Osteoblast (primary cell): ENCODE measurements at regions not wholly inside any gene's neighbourhood (a gene's known extent, or its start where the extent isn't known, plus 50 kb on each side); places are given as distances from the start of the nearest gene placed in this dataset.

Experiments
- DNase-seq: peaks from one replicate; pipeline ENCODE4 v3.0.0; 2011; ENCODE audit warnings: low spot score, mixed read lengths; ENCODE audit not compliant: insufficient read length; ENCODE audit errors: missing footprints
- H2AFZ ChIP-seq: 2 replicates; pipeline ENCODE4 v1.6.0; 2011; ENCODE audit warnings: mild to moderate bottlenecking, low read length
- H3K27ac ChIP-seq: 2 replicates; pipeline ENCODE4 v1.5.1; 2011; ENCODE audit warnings: mild to moderate bottlenecking, low read depth, low read length, moderate library complexity
- H3K27me3 ChIP-seq: 2 replicates; pipeline ENCODE4 v1.6.0; 2012; ENCODE audit warnings: mild to moderate bottlenecking, control low read depth, inconsistent platforms, low read length, moderate library complexity; ENCODE audit not compliant: insufficient read depth
- H3K36me3 ChIP-seq: 2 replicates; pipeline ENCODE4 v1.5.1; 2011; ENCODE audit warnings: mild to moderate bottlenecking, low read length, control low read depth, moderate library complexity; ENCODE audit not compliant: insufficient read depth
- H3K4me1 ChIP-seq: 2 replicates; pipeline ENCODE4 v1.5.1; 2011; ENCODE audit warnings: mild to moderate bottlenecking, low read length, control low read depth, moderate library complexity; ENCODE audit not compliant: insufficient read depth
- H3K4me2 ChIP-seq: 2 replicates; pipeline ENCODE4 v1.6.0; 2011; ENCODE audit warnings: mild to moderate bottlenecking, low read length; ENCODE audit not compliant: insufficient read depth
- H3K4me3 ChIP-seq: fragments of 200-600 bp; sonication (generic); 3 replicates; pipeline ENCODE4 v1.5.1; 2012; ENCODE audit warnings: mild to moderate bottlenecking, low read length, inconsistent platforms; ENCODE audit not compliant: insufficient read depth
- H3K79me2 ChIP-seq: 2 replicates; pipeline ENCODE4 v1.6.0; 2012; ENCODE audit warnings: mild to moderate bottlenecking, low read length, control low read depth, inconsistent platforms; ENCODE audit not compliant: insufficient read depth
- H3K9me3 ChIP-seq: 2 replicates; pipeline ENCODE4 v1.5.1; 2011; ENCODE audit warnings: low read depth, low read length, control low read depth
- H4K20me1 ChIP-seq: 2 replicates; pipeline ENCODE4 v1.6.0; 2012; ENCODE audit warnings: mild to moderate bottlenecking, low read length, control low read depth; ENCODE audit not compliant: insufficient read depth
- TF ChIP-seq, protein P1 (sequence below): IDR thresholded peaks from 2 replicates; pipeline ENCODE4 v1.5.1; 2011; ENCODE audit warnings: mild to moderate bottlenecking, low read depth, low read length, moderate library complexity; ENCODE audit errors: extremely low read depth

DNA sequence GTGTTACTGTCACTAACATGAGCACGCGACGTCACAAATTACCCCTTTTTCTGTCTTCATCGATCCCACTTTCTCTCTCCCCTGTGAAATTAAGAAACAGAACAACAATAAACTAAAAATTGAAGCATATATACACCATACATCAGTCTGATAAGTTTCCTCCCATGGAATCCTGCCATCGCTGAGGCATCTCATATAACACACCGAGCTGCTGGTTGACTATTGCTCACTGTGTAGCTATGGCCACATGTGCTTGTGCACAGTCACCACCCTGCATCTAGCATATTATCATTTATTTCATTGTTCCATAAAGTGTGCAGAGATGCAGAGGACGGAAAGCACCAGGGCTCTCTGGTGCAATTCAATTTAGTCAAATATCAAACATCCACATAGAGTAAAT, 777.9 kb upstream of the ARRDC4 start:
- TF ChIP-seq, protein P1, sequence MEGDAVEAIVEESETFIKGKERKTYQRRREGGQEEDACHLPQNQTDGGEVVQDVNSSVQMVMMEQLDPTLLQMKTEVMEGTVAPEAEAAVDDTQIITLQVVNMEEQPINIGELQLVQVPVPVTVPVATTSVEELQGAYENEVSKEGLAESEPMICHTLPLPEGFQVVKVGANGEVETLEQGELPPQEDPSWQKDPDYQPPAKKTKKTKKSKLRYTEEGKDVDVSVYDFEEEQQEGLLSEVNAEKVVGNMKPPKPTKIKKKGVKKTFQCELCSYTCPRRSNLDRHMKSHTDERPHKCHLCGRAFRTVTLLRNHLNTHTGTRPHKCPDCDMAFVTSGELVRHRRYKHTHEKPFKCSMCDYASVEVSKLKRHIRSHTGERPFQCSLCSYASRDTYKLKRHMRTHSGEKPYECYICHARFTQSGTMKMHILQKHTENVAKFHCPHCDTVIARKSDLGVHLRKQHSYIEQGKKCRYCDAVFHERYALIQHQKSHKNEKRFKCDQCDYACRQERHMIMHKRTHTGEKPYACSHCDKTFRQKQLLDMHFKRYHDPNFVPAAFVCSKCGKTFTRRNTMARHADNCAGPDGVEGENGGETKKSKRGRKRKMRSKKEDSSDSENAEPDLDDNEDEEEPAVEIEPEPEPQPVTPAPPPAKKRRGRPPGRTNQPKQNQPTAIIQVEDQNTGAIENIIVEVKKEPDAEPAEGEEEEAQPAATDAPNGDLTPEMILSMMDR = no peak
- no peaks in the 10 kb centered on the region for H3K4me1 ChIP-seq
- no peaks in the 10 kb centered on the region for H3K79me2 ChIP-seq
- no peak overlapping the region for H2AFZ ChIP-seq
- no peak for DNase-seq
- H3K4me2 ChIP-seq = no peak overlapping the region
- H3K27ac ChIP-seq = no peak overlapping the region
- no peak overlapping the region for H3K4me3 ChIP-seq
- H3K36me3 ChIP-seq = no peaks in the 10 kb centered on the region
- H4K20me1 ChIP-seq = no peaks in the 10 kb centered on the region
- H3K27me3 ChIP-seq = no peaks in the 10 kb centered on the region
- H3K9me3 ChIP-seq = peaks cover 5% of the 10 kb centered on the region

DNA sequence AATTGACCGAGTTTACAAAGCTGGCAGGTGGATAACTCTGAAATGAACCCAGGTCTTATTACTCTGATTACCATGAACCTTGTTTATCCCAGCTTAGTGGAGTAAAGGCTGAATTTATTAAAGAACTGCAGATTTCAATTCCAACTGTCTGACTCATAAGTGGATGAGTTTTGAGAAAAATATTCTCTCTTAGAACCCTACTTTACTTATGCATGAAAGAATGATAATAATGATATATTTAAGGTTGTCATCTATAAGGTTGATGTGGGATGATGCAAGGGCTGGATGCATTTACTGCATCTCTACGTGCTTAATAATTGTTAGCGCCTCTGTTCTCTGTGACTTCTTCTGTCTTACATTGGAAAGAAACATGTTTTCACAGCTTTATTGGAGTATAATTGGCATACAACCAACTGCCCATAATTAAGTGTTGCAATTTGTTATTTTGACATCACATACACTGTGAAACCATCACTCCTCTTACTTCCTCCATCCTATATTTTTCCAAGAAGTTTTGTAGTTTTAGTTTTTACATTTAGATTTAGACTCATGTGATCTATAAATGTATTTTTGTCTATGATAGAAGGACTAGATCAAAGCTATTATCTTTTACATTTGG, 771.2 kb upstream of the ARRDC4 start:
- H2AFZ ChIP-seq = no peak overlapping the region
- no peaks in the 10 kb centered on the region for H3K27me3 ChIP-seq
- H3K4me3 ChIP-seq = no peak overlapping the region
- no peaks in the 10 kb centered on the region for H4K20me1 ChIP-seq
- H3K9me3 ChIP-seq = no peaks in the 10 kb centered on the region
- H3K4me1 ChIP-seq = no peaks in the 10 kb centered on the region
- no peaks in the 10 kb centered on the region for H3K79me2 ChIP-seq
- H3K4me2 ChIP-seq = no peak overlapping the region
- H3K27ac ChIP-seq = no peak overlapping the region
- TF ChIP-seq, protein P1 = no peak
- peak; percentile 39 for DNase-seq
- no peaks in the 10 kb centered on the region for H3K36me3 ChIP-seq

DNA sequence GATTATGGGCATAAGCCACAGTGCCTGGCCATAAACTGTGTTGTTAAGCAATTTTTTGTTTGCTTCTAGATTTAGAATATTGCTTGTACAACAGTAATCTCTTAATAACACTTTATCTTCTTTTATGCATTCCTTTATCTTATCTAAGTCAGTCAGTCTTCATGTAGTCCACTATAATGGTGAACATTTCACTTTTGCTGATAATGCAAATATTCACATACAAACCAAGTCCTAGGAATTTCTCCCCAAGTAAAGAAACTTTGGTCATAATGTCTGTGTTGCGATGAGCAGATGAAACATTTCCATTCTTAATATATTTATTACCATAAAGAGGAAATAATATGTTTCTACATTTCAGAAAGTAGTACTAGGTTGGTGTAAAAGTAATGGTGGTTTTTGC, 765.8 kb upstream of the ARRDC4 start:
- H4K20me1 ChIP-seq = no peaks in the 10 kb centered on the region
- H3K4me3 ChIP-seq = no peak overlapping the region
- TF ChIP-seq, protein P1 = no peak
- H3K27ac ChIP-seq = no peak overlapping the region
- H2AFZ ChIP-seq = no peak overlapping the region
- peaks cover 4% of the 10 kb centered on the region for H3K9me3 ChIP-seq
- H3K4me2 ChIP-seq = no peak overlapping the region
- H3K79me2 ChIP-seq = no peaks in the 10 kb centered on the region
- no peaks in the 10 kb centered on the region for H3K36me3 ChIP-seq
- no peaks in the 10 kb centered on the region for H3K27me3 ChIP-seq
- no peaks in the 10 kb centered on the region for H3K4me1 ChIP-seq
- DNase-seq = no peak

DNA sequence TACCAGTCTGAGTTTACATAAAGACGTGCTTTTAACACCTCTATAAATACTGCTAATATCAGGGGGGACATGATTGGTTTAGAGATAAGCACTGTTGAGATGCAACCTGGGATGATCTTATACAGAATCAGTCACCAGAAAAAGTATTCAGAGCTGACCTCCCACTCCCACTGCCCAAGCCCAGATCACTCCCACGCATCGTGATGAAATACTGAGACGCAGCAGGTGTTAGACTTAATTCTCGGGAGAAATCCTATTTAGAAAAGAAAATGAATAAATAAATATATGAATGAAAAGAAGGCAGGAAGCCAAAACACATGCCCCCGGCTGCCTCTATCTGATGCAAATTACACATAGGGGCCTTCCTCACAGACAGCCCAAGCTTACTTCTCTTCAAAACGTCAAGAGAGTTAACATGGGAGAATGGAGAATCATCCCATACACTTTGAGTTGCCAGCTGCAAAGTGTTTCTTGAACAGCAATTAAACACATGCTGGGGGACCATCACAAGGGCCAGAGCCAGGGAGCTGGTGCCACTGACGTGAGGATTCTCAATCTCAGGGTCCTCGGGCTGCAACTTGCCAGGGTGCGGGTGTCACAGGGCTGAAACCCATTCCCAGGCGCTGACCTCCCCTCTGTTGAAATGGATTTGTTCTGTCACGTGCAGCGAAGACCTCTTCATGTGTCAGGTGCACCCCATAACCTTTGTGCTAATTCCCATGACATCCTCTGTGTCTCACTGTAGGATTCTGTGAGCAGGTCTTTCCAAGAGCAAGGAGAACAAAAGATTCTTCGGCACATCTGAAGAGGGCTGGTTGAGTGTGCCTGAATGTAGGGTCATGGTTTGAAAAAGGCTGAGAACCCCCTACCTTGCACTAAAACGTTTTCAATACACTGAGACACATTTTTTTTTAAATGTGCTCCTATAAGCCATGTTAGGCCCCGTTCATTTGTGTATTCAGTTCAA, 764.2 kb upstream of the ARRDC4 start:
- no peak for DNase-seq
- Histone ChIP-seq H4K20me1 (no peaks in the 10 kb centered on the region), H3K27me3 (no peaks in the 10 kb centered on the region), H3K36me3 (no peaks in the 10 kb centered on the region), H3K9me3 (peaks cover 4% of the 10 kb centered on the region), H2AFZ (no peak overlapping the region), H3K4me2 (no peak overlapping the region), H3K4me1 (no peaks in the 10 kb centered on the region), H3K79me2 (no peaks in the 10 kb centered on the region), H3K27ac (no peak overlapping the region), H3K4me3 (no peak overlapping the region)
- TF ChIP-seq, protein P1 = no peak
